ENCODE measurements at regions not wholly inside any gene's neighbourhood (a gene's known extent, or its start where the extent isn't known, plus 50 kb on each side); places are given as distances from the start of the nearest gene placed in this dataset.

DNA sequence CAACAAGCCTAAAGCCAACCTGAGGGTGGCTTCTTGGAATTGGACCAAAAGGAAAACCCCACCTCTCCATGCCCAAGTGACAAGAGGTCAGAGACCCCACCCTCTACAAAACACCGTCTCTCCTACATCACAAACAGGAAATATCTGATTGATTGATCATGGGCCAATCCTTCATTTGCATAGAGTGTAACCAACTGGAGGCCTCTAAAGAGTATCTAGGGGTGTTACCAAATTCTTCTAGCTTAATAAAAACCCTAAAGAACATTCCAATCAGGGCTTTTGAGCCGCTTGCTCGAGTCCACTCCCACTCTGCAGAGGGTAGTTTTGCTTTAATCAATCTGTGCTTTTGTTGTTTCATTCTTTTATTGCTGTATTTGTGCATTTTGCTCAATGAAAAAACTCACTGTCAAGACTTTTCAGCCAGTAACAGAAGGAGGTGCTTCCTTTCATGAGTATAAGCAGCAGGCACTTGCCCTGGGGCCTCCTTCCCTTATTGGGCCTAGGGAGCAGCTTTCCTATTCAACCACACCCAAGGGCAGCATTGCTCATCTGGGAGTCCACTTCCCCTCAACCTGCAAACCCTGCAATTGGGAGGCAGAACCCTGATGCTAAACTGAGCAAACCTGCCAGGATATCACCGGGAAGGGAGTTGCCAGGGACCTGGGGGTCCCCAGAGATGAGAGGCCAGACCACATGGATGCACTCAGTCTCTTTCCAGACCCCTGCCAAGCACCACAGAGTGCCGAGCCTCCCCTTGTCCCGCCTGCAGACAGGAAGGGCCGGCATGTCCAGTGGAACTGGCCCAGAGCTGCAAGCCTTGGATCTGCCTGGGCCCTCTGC lies 154.3 kb upstream of the VSTM2B start:
- FAIRE-seq (no peak), DNase-seq (no peak)
- Histone ChIP-seq H3K36me3 (ENCODE audit: control insufficient read depth in 2 of 3, insufficient read depth in 3 of 3, low read length in 3 of 3) (no peaks in the 10 kb centered on the region), H3K27ac (ENCODE audit: low read depth in 2 of 2, low read length in 2 of 2) (no peak overlapping the region), H3K27me3 (ENCODE audit: control insufficient read depth, insufficient read depth, low read length) (no peaks in the 10 kb centered on the region), H3K4me3 (ENCODE audit: low read length in 3 of 3) (no peak overlapping the region), H3K4me1 (ENCODE audit: control insufficient read depth in 2 of 3, insufficient read depth in 2 of 3, low read depth in 1 of 3, low read length in 3 of 3) (no peaks in the 10 kb centered on the region), H3K9me3 (ENCODE audit: control insufficient read depth in 2 of 3, insufficient read depth in 1 of 3, low read length in 3 of 3) (no peaks in the 10 kb centered on the region), H3K9ac (ENCODE audit: low read length in 3 of 3) (no peak overlapping the region)
- intact Hi-C loops (cut with DNase I): no loop called here
- TF ChIP-seq, protein P1, sequence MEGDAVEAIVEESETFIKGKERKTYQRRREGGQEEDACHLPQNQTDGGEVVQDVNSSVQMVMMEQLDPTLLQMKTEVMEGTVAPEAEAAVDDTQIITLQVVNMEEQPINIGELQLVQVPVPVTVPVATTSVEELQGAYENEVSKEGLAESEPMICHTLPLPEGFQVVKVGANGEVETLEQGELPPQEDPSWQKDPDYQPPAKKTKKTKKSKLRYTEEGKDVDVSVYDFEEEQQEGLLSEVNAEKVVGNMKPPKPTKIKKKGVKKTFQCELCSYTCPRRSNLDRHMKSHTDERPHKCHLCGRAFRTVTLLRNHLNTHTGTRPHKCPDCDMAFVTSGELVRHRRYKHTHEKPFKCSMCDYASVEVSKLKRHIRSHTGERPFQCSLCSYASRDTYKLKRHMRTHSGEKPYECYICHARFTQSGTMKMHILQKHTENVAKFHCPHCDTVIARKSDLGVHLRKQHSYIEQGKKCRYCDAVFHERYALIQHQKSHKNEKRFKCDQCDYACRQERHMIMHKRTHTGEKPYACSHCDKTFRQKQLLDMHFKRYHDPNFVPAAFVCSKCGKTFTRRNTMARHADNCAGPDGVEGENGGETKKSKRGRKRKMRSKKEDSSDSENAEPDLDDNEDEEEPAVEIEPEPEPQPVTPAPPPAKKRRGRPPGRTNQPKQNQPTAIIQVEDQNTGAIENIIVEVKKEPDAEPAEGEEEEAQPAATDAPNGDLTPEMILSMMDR (IDR thresholded peaks at IDR 0.05; ENCODE audit: borderline replicate concordance, extremely low read depth, insufficient read depth): no peak

DNA sequence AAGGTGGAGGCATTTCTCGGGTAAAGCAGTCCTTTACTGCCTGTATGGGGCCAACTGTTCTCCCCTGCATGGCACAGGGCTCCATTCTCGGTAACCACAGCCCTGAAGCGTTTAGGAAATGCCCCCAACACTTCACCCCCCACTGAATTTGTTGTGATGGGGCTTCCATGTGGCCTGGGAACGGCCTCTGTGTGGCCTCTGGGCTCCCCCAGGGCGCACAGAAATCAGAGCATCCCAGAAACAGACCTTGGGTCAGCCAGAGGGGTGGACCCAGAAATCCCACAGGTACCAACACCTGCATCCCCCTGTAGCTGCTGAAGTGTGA lies 153.7 kb upstream of the VSTM2B start:
- DNase-seq: no peak
- Histone ChIP-seq H3K27ac (ENCODE audit: low read depth in 2 of 2, low read length in 2 of 2) (no peak overlapping the region), H3K9ac (ENCODE audit: low read length in 3 of 3) (no peak overlapping the region), H3K36me3 (ENCODE audit: control insufficient read depth in 2 of 3, insufficient read depth in 3 of 3, low read length in 3 of 3) (no peaks in the 10 kb centered on the region), H3K4me3 (ENCODE audit: low read length in 3 of 3) (no peak overlapping the region), H3K9me3 (ENCODE audit: control insufficient read depth in 2 of 3, insufficient read depth in 1 of 3, low read length in 3 of 3) (no peaks in the 10 kb centered on the region), H3K4me1 (ENCODE audit: control insufficient read depth in 2 of 3, insufficient read depth in 2 of 3, low read depth in 1 of 3, low read length in 3 of 3) (no peaks in the 10 kb centered on the region), H3K27me3 (ENCODE audit: control insufficient read depth, insufficient read depth, low read length) (no peaks in the 10 kb centered on the region)
- no peak for FAIRE-seq
- intact Hi-C loops (cut with DNase I): no loop called here
- TF ChIP-seq, protein P1 (IDR thresholded peaks at IDR 0.05; ENCODE audit: borderline replicate concordance, extremely low read depth, insufficient read depth): no peak

DNA sequence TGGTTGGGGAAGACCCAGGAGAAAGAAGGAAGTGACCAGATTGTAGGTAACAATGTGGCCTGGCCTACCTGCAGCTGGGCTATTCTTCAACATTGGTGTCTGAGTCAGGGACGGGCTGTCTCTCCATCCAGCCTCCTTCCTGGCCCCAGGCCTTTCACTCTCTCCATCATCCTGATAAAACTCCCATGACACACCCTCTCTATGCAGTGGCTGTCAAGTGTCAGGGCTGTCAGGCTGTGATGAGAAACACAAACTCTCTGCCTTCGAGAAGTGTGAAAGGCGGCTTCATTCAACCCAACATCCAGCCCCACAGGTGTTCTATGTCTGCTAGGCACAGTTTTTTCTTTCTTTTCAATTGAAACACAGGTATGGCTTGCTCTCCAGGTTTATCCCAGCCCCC lies 153.3 kb upstream of the VSTM2B start:
- H3K9ac ChIP-seq (ENCODE audit: low read length in 3 of 3): no peak overlapping the region
- H3K9me3 ChIP-seq (ENCODE audit: control insufficient read depth in 2 of 3, insufficient read depth in 1 of 3, low read length in 3 of 3): no peaks in the 10 kb centered on the region
- H3K4me1 ChIP-seq (ENCODE audit: control insufficient read depth in 2 of 3, insufficient read depth in 2 of 3, low read depth in 1 of 3, low read length in 3 of 3): no peaks in the 10 kb centered on the region
- no peak overlapping the region for H3K4me3 ChIP-seq (ENCODE audit: low read length in 3 of 3)
- intact Hi-C loops (cut with DNase I): no loop called here
- TF ChIP-seq, protein P1 (IDR thresholded peaks at IDR 0.05; ENCODE audit: borderline replicate concordance, extremely low read depth, insufficient read depth): no peak
- no peak for FAIRE-seq
- H3K27me3 ChIP-seq (ENCODE audit: control insufficient read depth, insufficient read depth, low read length): no peaks in the 10 kb centered on the region
- no peak for DNase-seq
- no peak overlapping the region for H3K27ac ChIP-seq (ENCODE audit: low read depth in 2 of 2, low read length in 2 of 2)
- H3K36me3 ChIP-seq (ENCODE audit: control insufficient read depth in 2 of 3, insufficient read depth in 3 of 3, low read length in 3 of 3): no peaks in the 10 kb centered on the region
